Superior temporal gyrus (tissue), 1 donor: ENCODE measurements at regions not wholly inside any gene's neighbourhood (a gene's known extent, or its start where the extent isn't known, plus 50 kb on each side); places are given as distances from the start of the nearest gene placed in this dataset.
A peak's percentile ranks its signal among the peaks of the same experiment; 100 is the strongest.
"Not testable (repeated sequence)": the region's sequence is repeated elsewhere in the genome, so short reads cannot be mapped to it uniquely, and the experiment has no call there.

Experiments
- DNase-seq: peaks from one replicate; pipeline ENCODE4 v3.0.0-alpha.2; 2016; ENCODE audit errors: extremely low spot score

GRCh38 chr10:91003379-91003778, 82.5 kb upstream of the ANKRD1 start:
- DNase-seq, result not testable (repeated sequence)

GRCh38 chr10:91005276-91005675, 84.4 kb upstream of the ANKRD1 start:
- DNase-seq, result not testable (repeated sequence)

GRCh38 chr10:91006001-91006751, 85.3 kb upstream of the ANKRD1 start:
- peak; percentile 95 for DNase-seq

GRCh38 chr10:91006752-91007346, 86.0 kb upstream of the ANKRD1 start:
- DNase-seq, result peak; percentile 71

GRCh38 chr10:91007655-91008054, 86.8 kb upstream of the ANKRD1 start:
- DNase-seq, result no peak

- no peak for DNase-seq
Observed at GRCh38 chr10:91009121-91009520, 88.2 kb upstream of the ANKRD1 start.

- DNase-seq, result no peak
Observed at GRCh38 chr10:91010952-91011351, 90.1 kb upstream of the ANKRD1 start.

- no peak for DNase-seq
Observed at GRCh38 chr10:91012502-91012901, 91.6 kb upstream of the ANKRD1 start.

- no peak for DNase-seq
Observed at GRCh38 chr10:91013985-91014384, 93.1 kb upstream of the ANKRD1 start.

- DNase-seq, result no peak
Observed at GRCh38 chr10:91017198-91017597, 96.3 kb upstream of the ANKRD1 start.

GRCh38 chr10:91021901-91022300, 101.0 kb upstream of the ANKRD1 start:
- peak; percentile 44 for DNase-seq

- no peak for DNase-seq
Observed at GRCh38 chr10:91022390-91022789, 101.5 kb upstream of the ANKRD1 start.

GRCh38 chr10:91022924-91023699, 102.2 kb upstream of the ANKRD1 start:
- peak; percentile 93 for DNase-seq

- no peak for DNase-seq
Observed at GRCh38 chr10:91023700-91024398, 103.0 kb upstream of the ANKRD1 start.

GRCh38 chr10:91024541-91024940, 103.7 kb upstream of the ANKRD1 start:
- DNase-seq, result peak; percentile 55

GRCh38 chr10:91032611-91033206, 111.8 kb upstream of the ANKRD1 start:
- DNase-seq, result no peak

- no peak for DNase-seq
Observed at GRCh38 chr10:91033324-91033950, 112.5 kb upstream of the ANKRD1 start.

GRCh38 chr10:91034042-91034441, 113.2 kb upstream of the ANKRD1 start:
- no peak for DNase-seq

- peak; percentile 66 for DNase-seq
Observed at GRCh38 chr10:91034494-91035159, 113.7 kb upstream of the ANKRD1 start.

- DNase-seq, result no peak
Observed at GRCh38 chr10:91035650-91036292, 114.9 kb upstream of the ANKRD1 start.
